A172 (cell line): ENCODE measurements at regions not wholly inside any gene's neighbourhood (a gene's known extent, or its start where the extent isn't known, plus 50 kb on each side); places are given as distances from the start of the nearest gene placed in this dataset.
"Not testable (repeated sequence)": the region's sequence is repeated elsewhere in the genome, so short reads cannot be mapped to it uniquely, and the experiment has no call there.

Experiments
- DNase-seq: peaks from one replicate; pipeline ENCODE4 v3.0.0-alpha.2; 2015; ENCODE audit warnings: low spot score

- DNase-seq, result no peak
Observed at GRCh38 chr9:12271421-12271891, 421.7 kb upstream of the TYRP1 start.

- DNase-seq, result no peak
Observed at GRCh38 chr9:12272471-12273120, 420.6 kb upstream of the TYRP1 start.

- DNase-seq, result no peak
Observed at GRCh38 chr9:12274577-12274976, 418.6 kb upstream of the TYRP1 start.

- DNase-seq, result no peak
Observed at GRCh38 chr9:12276505-12276904, 416.7 kb upstream of the TYRP1 start.

- no peak for DNase-seq
Observed at GRCh38 chr9:12289711-12290110, 403.5 kb upstream of the TYRP1 start.

GRCh38 chr9:12290166-12290869 is 402.9 kb upstream of the TYRP1 start:
- DNase-seq, result no peak

- no peak for DNase-seq
Observed at GRCh38 chr9:12305211-12305610, 388.0 kb upstream of the TYRP1 start.

GRCh38 chr9:12314589-12314988 is 378.6 kb upstream of the TYRP1 start:
- DNase-seq, result no peak

GRCh38 chr9:12318732-12319685 is 374.2 kb upstream of the TYRP1 start:
- DNase-seq, result no peak

- DNase-seq, result no peak
Observed at GRCh38 chr9:12329623-12329985, 363.6 kb upstream of the TYRP1 start.

- DNase-seq, result not testable (repeated sequence)
Observed at GRCh38 chr9:12333966-12334365, 359.2 kb upstream of the TYRP1 start.

- no peak for DNase-seq
Observed at GRCh38 chr9:12350775-12351174, 342.4 kb upstream of the TYRP1 start.

GRCh38 chr9:12351293-12352044 is 341.7 kb upstream of the TYRP1 start:
- no peak for DNase-seq

GRCh38 chr9:12352045-12352315 is 341.2 kb upstream of the TYRP1 start:
- no peak for DNase-seq

- DNase-seq, result no peak
Observed at GRCh38 chr9:12363439-12363838, 329.7 kb upstream of the TYRP1 start.

GRCh38 chr9:12368569-12368968 is 324.6 kb upstream of the TYRP1 start:
- no peak for DNase-seq

GRCh38 chr9:12391839-12392509 is 301.2 kb upstream of the TYRP1 start:
- DNase-seq, result no peak

GRCh38 chr9:12394105-12394504 is 299.1 kb upstream of the TYRP1 start:
- DNase-seq, result no peak

- no peak for DNase-seq
Observed at GRCh38 chr9:12403721-12404120, 289.5 kb upstream of the TYRP1 start.

- DNase-seq, result no peak
Observed at GRCh38 chr9:12413986-12414385, 279.2 kb upstream of the TYRP1 start.

GRCh38 chr9:12414514-12414913 is 278.7 kb upstream of the TYRP1 start:
- DNase-seq, result no peak
